HL-60 (cell line): ENCODE measurements at regions not wholly inside any gene's neighbourhood (a gene's known extent, or its start where the extent isn't known, plus 50 kb on each side); places are given as distances from the start of the nearest gene placed in this dataset.

Experiments used
- DNase-seq, 2 experiments: peaks; one replicate each; pipeline ENCODE4 v3.0.0-alpha.2; 2010 to 2020; ENCODE audit warnings: low read depth in 1 of 2, low spot score in 1 of 2
- H3K27ac ChIP-seq: fragments of 250-450 bp; sonication (Bioruptor Pico); replicated peaks from 2 replicates; pipeline ENCODE4 v1.5.1; 2020; ENCODE audit warnings: mild to moderate bottlenecking, moderate library complexity
- H3K27me3 ChIP-seq: fragments of 250-450 bp; sonication (Bioruptor Pico); 2 replicates; pipeline ENCODE4 v1.5.1; 2021; ENCODE audit warnings: mild to moderate bottlenecking, moderate library complexity; ENCODE audit not compliant: insufficient read depth, poor library complexity, severe bottlenecking
- H3K4me3 ChIP-seq: replicated peaks from 2 replicates; pipeline ENCODE4 v1.5.1; 2011; ENCODE audit warnings: mild to moderate bottlenecking, control low read depth, low read length; ENCODE audit not compliant: insufficient read depth
- CTCF ChIP-seq: IDR thresholded peaks from one replicate; pipeline ENCODE4 v1.5.1; 2011; ENCODE audit warnings: low read length, control low read depth, inconsistent platforms; ENCODE audit not compliant: insufficient read depth
- GABPA ChIP-seq: IDR thresholded peaks from 2 replicates; pipeline ENCODE4 v1.6.1; 2012; ENCODE audit warnings: low read depth
- POLR2AphosphoS5 ChIP-seq: IDR thresholded peaks from 2 replicates; pipeline ENCODE4 v1.6.1; 2012; ENCODE audit warnings: low read depth
- REST ChIP-seq: IDR thresholded peaks from 2 replicates; pipeline ENCODE4 v1.6.1; 2012; ENCODE audit warnings: low read depth; ENCODE audit not compliant: insufficient replicate concordance
- SPI1 ChIP-seq: IDR thresholded peaks from 2 replicates; pipeline ENCODE4 v1.6.1; 2012; ENCODE audit warnings: low read depth, mild to moderate bottlenecking, borderline replicate concordance

- DNase-seq: no peak
- TF ChIP-seq SPI1 (no peak), CTCF (no peak), POLR2AphosphoS5 (no peak)
- Histone ChIP-seq H3K27ac (no peak overlapping the region), H3K4me3 (no peak overlapping the region), H3K27me3 (no peaks in the 10 kb centered on the region)
These were observed 377.6 kb downstream of the FLRT2 start for GRCh38 chr14:85907536-85907935.

- TF ChIP-seq GABPA (no peak), POLR2AphosphoS5 (no peak), CTCF (no peak), REST (no peak), SPI1 (no peak)
- Histone ChIP-seq H3K27ac (no peak overlapping the region), H3K27me3 (no peaks in the 10 kb centered on the region), H3K4me3 (no peak overlapping the region)
- no peak for DNase-seq
These were observed 367.9 kb downstream of the FLRT2 start for GRCh38 chr14:85897808-85898207.

GRCh38 chr14:85895603-85896002 is 365.7 kb downstream of the FLRT2 start:
- TF ChIP-seq POLR2AphosphoS5: no peak
- TF ChIP-seq CTCF: no peak
- TF ChIP-seq SPI1: no peak
- TF ChIP-seq REST: no peak
- TF ChIP-seq GABPA: no peak
- DNase-seq: no peak
- no peaks in the 10 kb centered on the region for H3K27me3 ChIP-seq
- H3K27ac ChIP-seq: no peak overlapping the region
- H3K4me3 ChIP-seq: no peak overlapping the region

GRCh38 chr14:85892251-85892650 is 362.3 kb downstream of the FLRT2 start:
- no peak for DNase-seq
- no peak overlapping the region for H3K4me3 ChIP-seq
- H3K27me3 ChIP-seq: no peaks in the 10 kb centered on the region
- TF ChIP-seq SPI1 (no peak), GABPA (no peak), REST (no peak), CTCF (no peak), POLR2AphosphoS5 (no peak)
- no peak overlapping the region for H3K27ac ChIP-seq
